MG63 (cell line): ENCODE measurements at regions not wholly inside any gene's neighbourhood (a gene's known extent, or its start where the extent isn't known, plus 50 kb on each side); places are given as distances from the start of the nearest gene placed in this dataset.
"Not testable (repeated sequence)": the region's sequence is repeated elsewhere in the genome, so short reads cannot be mapped to it uniquely, and the experiment has no call there.

Source experiments
- DNase-seq: peaks from one replicate; pipeline ENCODE4 v3.0.0-alpha.2; 2020
- H3K27me3 ChIP-seq: fragments of 250-450 bp; sonication (Bioruptor Pico); 2 replicates; pipeline ENCODE4 v1.5.1; 2020; ENCODE audit warnings: mild to moderate bottlenecking, moderate library complexity
- H3K36me3 ChIP-seq: fragments of 250-450 bp; sonication (Bioruptor Pico); 2 replicates; pipeline ENCODE4 v1.5.1; 2020; ENCODE audit warnings: mild to moderate bottlenecking, moderate library complexity
- H3K4me3 ChIP-seq: fragments of 250-450 bp; sonication (Bioruptor Pico); 2 replicates; pipeline ENCODE4 v1.5.1; 2020; ENCODE audit warnings: mild to moderate bottlenecking, moderate library complexity
- H3K9me3 ChIP-seq: fragments of 250-450 bp; sonication (Bioruptor Pico); 2 replicates; pipeline ENCODE4 v1.5.1; 2020; ENCODE audit warnings: mild to moderate bottlenecking, moderate library complexity

GRCh38 chr1:213568929-213569815, 418.6 kb upstream of the PROX1 start:
- no peak for DNase-seq
- Histone ChIP-seq H3K27me3 (peaks cover 4% of the 10 kb centered on the region; the same call in 1 of the 2 replicates), H3K9me3 (peaks cover 6% of the 10 kb centered on the region), H3K36me3 (no peaks in the 10 kb centered on the region), H3K4me3 (no peak overlapping the region)

- no peak for DNase-seq
- Histone ChIP-seq H3K36me3 (no peaks in the 10 kb centered on the region), H3K9me3 (peaks cover 4% of the 10 kb centered on the region), H3K27me3 (no peaks in the 10 kb centered on the region), H3K4me3 (no peak overlapping the region)
Observed at GRCh38 chr1:213569816-213570150, 418.0 kb upstream of the PROX1 start.

- no peaks in the 10 kb centered on the region for H3K36me3 ChIP-seq
- no peak overlapping the region for H3K4me3 ChIP-seq
- H3K9me3 ChIP-seq: peaks cover 2% of the 10 kb centered on the region; the same call in 1 of the 2 replicates
- DNase-seq: peak; percentile 50
- H3K27me3 ChIP-seq: no peaks in the 10 kb centered on the region
Observed at GRCh38 chr1:213570487-213570886, 417.3 kb upstream of the PROX1 start.

- H3K9me3 ChIP-seq: no peaks in the 10 kb centered on the region
Observed at GRCh38 chr1:213571419-213571818, 416.4 kb upstream of the PROX1 start.

GRCh38 chr1:213571843-213572242, 415.9 kb upstream of the PROX1 start:
- Histone ChIP-seq H3K36me3 (no peaks in the 10 kb centered on the region), H3K27me3 (no peaks in the 10 kb centered on the region), H3K4me3 (no peak overlapping the region), H3K9me3 (no peaks in the 10 kb centered on the region)
- no peak for DNase-seq

More at GRCh38 chr1:213571419-213571818, 416.4 kb upstream of the PROX1 start:
- no peaks in the 10 kb centered on the region for H3K36me3 ChIP-seq
- H3K4me3 ChIP-seq: no peak overlapping the region
- DNase-seq: no peak
- H3K27me3 ChIP-seq: no peaks in the 10 kb centered on the region

- DNase-seq: no peak
- H3K27me3 ChIP-seq: no peaks in the 10 kb centered on the region
- no peaks in the 10 kb centered on the region for H3K36me3 ChIP-seq
- H3K4me3 ChIP-seq: no peak overlapping the region
- no peaks in the 10 kb centered on the region for H3K9me3 ChIP-seq
Observed at GRCh38 chr1:213572912-213573647, 414.7 kb upstream of the PROX1 start.

GRCh38 chr1:213573648-213574009, 414.1 kb upstream of the PROX1 start:
- no peaks in the 10 kb centered on the region for H3K9me3 ChIP-seq
- H3K36me3 ChIP-seq: no peaks in the 10 kb centered on the region
- H3K27me3 ChIP-seq: no peaks in the 10 kb centered on the region
- no peak for DNase-seq
- H3K4me3 ChIP-seq: no peak overlapping the region

GRCh38 chr1:213582976-213583567, 404.7 kb upstream of the PROX1 start:
- Histone ChIP-seq H3K36me3 (no peaks in the 10 kb centered on the region), H3K9me3 (no peaks in the 10 kb centered on the region), H3K4me3 (no peak overlapping the region), H3K27me3 (no peaks in the 10 kb centered on the region; the same call in 1 of the 2 replicates)
- DNase-seq: no peak

GRCh38 chr1:213584272-213584671, 403.5 kb upstream of the PROX1 start:
- no peak for DNase-seq
- no peaks in the 10 kb centered on the region for H3K36me3 ChIP-seq
- H3K9me3 ChIP-seq: no peaks in the 10 kb centered on the region
- no peak overlapping the region for H3K4me3 ChIP-seq
- no peaks in the 10 kb centered on the region; the same call in 1 of the 2 replicates for H3K27me3 ChIP-seq

GRCh38 chr1:213585402-213585801, 402.4 kb upstream of the PROX1 start:
- DNase-seq: no peak
- Histone ChIP-seq H3K27me3 (no peaks in the 10 kb centered on the region), H3K36me3 (no peaks in the 10 kb centered on the region), H3K4me3 (no peak overlapping the region), H3K9me3 (no peaks in the 10 kb centered on the region)

- Histone ChIP-seq H3K27me3 (no peaks in the 10 kb centered on the region), H3K9me3 (no peaks in the 10 kb centered on the region), H3K36me3 (no peaks in the 10 kb centered on the region), H3K4me3 (no peak overlapping the region)
- DNase-seq: no peak
Observed at GRCh38 chr1:213585959-213586586, 401.7 kb upstream of the PROX1 start.

- Histone ChIP-seq H3K4me3 (no peak overlapping the region), H3K27me3 (no peaks in the 10 kb centered on the region), H3K9me3 (no peaks in the 10 kb centered on the region), H3K36me3 (no peaks in the 10 kb centered on the region)
- no peak for DNase-seq
Observed at GRCh38 chr1:213586587-213586972, 401.2 kb upstream of the PROX1 start.

- Histone ChIP-seq H3K36me3 (no peaks in the 10 kb centered on the region), H3K9me3 (no peaks in the 10 kb centered on the region), H3K4me3 (no peak overlapping the region), H3K27me3 (no peaks in the 10 kb centered on the region)
- no peak for DNase-seq
Observed at GRCh38 chr1:213596729-213597128, 391.0 kb upstream of the PROX1 start.

GRCh38 chr1:213598263-213598662, 389.5 kb upstream of the PROX1 start:
- Histone ChIP-seq H3K4me3 (no peak overlapping the region), H3K9me3 (no peaks in the 10 kb centered on the region), H3K27me3 (no peaks in the 10 kb centered on the region), H3K36me3 (no peaks in the 10 kb centered on the region)
- no peak for DNase-seq

- no peaks in the 10 kb centered on the region for H3K27me3 ChIP-seq
- H3K9me3 ChIP-seq: no peaks in the 10 kb centered on the region
- no peaks in the 10 kb centered on the region for H3K36me3 ChIP-seq
- no peak for DNase-seq
- no peak overlapping the region for H3K4me3 ChIP-seq
Observed at GRCh38 chr1:213600879-213601278, 386.9 kb upstream of the PROX1 start.

GRCh38 chr1:213601705-213602104, 386.1 kb upstream of the PROX1 start:
- H3K4me3 ChIP-seq, H3K27me3 ChIP-seq, H3K36me3 ChIP-seq, DNase-seq, H3K9me3 ChIP-seq: not testable (repeated sequence)
